ENCODE measurements at regions not wholly inside any gene's neighbourhood (a gene's known extent, or its start where the extent isn't known, plus 50 kb on each side); places are given as distances from the start of the nearest gene placed in this dataset.

DNA sequence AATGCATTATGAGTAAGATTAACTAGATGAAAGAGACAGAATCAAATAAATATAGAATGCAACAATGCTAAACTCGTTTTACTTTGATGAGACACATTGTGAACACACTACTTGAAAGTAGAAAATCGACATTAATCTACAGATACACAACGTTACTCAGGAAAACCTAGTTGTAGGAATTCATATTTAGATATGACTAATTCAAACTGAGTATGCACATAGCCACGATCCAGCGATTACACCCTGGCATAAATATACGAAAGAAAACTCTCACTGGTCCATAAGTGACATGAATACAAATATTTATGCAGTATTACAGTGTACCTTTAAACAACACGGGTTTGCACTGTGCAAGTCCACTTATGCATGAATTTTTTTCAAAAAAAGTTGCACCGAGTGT, 485.6 kb downstream of the TMX3 start:
- no peak for TF ChIP-seq CTCF (conservative IDR thresholded peaks at IDR 0.05)
- peak overlapping the region; percentile 91 for H3K27ac ChIP-seq

DNA sequence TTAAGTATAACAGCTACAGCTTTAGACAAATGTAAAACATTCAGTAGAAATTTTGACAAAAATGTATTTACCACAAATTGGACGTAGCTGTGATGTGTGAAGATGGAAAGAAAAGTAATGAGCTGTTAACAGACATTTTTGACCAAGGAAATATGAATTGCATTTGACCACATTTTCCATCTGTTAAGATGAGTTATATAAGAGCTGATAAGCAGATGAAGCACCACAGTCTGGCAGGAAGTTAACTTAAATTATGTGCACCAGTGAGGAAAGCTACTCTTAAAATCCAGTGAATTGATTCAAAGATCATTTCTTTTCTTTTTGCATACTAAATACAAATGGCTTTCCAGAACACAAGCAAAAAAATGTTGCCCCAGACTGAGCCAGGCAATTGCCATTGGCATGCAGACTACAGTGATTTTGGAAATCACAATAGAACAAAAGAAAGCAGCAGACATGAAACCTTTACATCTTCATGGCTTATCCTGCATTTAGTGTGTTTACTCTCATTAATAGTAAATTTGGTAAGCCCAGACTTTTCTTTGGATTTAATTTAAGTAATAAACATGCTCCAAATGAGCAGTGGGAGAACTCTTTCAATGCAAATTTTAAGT, 493.7 kb downstream of the TMX3 start:
- no peak for TF ChIP-seq CTCF (conservative IDR thresholded peaks at IDR 0.05)
- H3K27ac ChIP-seq, result no peak overlapping the region

GRCh38 chr18:68220458-68220857, 494.4 kb downstream of the TMX3 start:
- no peak for TF ChIP-seq CTCF (conservative IDR thresholded peaks at IDR 0.05)
- H3K27ac ChIP-seq, result no peak overlapping the region

DNA sequence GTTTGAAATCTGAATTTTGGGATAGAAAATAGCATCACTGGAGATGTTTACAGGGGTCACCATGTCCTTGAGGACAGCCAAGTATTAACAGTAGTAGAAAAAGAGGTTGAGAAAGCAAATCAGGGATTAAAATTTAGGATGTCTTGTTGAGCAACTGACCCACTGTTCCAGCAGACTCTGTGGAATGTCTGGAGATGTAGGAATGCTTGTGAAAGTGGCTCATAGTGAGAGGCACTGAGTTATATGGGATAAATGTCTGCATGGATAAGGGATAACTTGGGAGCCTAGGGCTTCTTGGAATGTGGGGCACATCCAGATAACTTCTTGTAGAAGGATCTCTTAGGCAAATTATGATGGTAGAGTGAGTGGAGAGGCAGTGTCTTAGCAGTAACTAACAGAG, 495.0 kb downstream of the TMX3 start:
- no peak overlapping the region for H3K27ac ChIP-seq
- TF ChIP-seq CTCF (conservative IDR thresholded peaks at IDR 0.05), result no peak

- H3K27ac ChIP-seq, result no peak overlapping the region
- no peak for TF ChIP-seq CTCF (conservative IDR thresholded peaks at IDR 0.05)
Observed at GRCh38 chr18:68219274-68219673, 495.6 kb downstream of the TMX3 start.

DNA sequence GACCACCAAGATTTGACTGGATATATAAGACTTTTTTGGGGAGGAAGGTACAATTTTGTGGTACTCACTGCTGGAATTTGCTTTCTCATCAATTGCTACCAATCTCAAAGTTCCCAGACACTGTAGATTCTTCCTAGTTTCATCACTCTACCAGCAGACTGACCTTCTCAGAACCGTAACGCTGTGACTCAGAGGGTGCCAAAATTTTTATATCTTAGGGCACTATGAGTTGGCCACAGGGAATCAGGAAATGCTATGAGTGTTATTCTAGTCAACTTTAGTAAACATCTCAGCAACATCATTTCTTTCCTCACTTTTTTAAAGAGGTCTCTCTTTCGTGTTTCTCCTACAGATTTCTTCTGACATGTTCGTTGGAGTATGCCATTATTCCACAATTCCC, 499.0 kb downstream of the TMX3 start:
- TF ChIP-seq CTCF (conservative IDR thresholded peaks at IDR 0.05), result no peak
- H3K27ac ChIP-seq, result no peak overlapping the region

GRCh38 chr18:68186039-68186438, 528.9 kb downstream of the TMX3 start:
- TF ChIP-seq CTCF (conservative IDR thresholded peaks at IDR 0.05), result no peak
- no peak overlapping the region for H3K27ac ChIP-seq
